PC-9 (cell line): ENCODE measurements at regions not wholly inside any gene's neighbourhood (a gene's known extent, or its start where the extent isn't known, plus 50 kb on each side); places are given as distances from the start of the nearest gene placed in this dataset.

Experiments
- CTCF ChIP-seq: fragments of 200-600 bp; sonication (generic); conservative IDR thresholded peaks from 2 replicates; pipeline ENCODE4 v1.6.1; 2017; ENCODE audit warnings: mixed run types, antibody characterized with exemption, mild to moderate bottlenecking, moderate library complexity
- EZH2 ChIP-seq: fragments of 200-600 bp; sonication (generic); IDR thresholded peaks from 2 replicates; pipeline ENCODE4 v1.8.0; 2017; ENCODE audit warnings: antibody characterized with exemption, low read depth

- no peak for TF ChIP-seq CTCF
- no peak for TF ChIP-seq EZH2
Measured at GRCh38 chr7:67407392-67408071, 410.9 kb downstream of the TYW1 start.
